HFF-Myc (cell line): ENCODE measurements at regions not wholly inside any gene's neighbourhood (a gene's known extent, or its start where the extent isn't known, plus 50 kb on each side); places are given as distances from the start of the nearest gene placed in this dataset.

Experiments used
- DNase-seq: peaks from one replicate; pipeline ENCODE4 v3.0.0-alpha.2; 2011; ENCODE audit warnings: low read depth; ENCODE audit errors: extremely low read depth
- H3K4me3 ChIP-seq: replicated peaks from 2 replicates; pipeline ENCODE4 v1.5.1; 2011; ENCODE audit warnings: low read depth, mild to moderate bottlenecking, control low read depth, low read length
- TF ChIP-seq, protein P1 (sequence below): IDR thresholded peaks from 2 replicates; pipeline ENCODE4 v1.5.1; 2012; ENCODE audit warnings: mild to moderate bottlenecking, low read depth, low read length, control low read depth; ENCODE audit errors: missing control alignments

DNA sequence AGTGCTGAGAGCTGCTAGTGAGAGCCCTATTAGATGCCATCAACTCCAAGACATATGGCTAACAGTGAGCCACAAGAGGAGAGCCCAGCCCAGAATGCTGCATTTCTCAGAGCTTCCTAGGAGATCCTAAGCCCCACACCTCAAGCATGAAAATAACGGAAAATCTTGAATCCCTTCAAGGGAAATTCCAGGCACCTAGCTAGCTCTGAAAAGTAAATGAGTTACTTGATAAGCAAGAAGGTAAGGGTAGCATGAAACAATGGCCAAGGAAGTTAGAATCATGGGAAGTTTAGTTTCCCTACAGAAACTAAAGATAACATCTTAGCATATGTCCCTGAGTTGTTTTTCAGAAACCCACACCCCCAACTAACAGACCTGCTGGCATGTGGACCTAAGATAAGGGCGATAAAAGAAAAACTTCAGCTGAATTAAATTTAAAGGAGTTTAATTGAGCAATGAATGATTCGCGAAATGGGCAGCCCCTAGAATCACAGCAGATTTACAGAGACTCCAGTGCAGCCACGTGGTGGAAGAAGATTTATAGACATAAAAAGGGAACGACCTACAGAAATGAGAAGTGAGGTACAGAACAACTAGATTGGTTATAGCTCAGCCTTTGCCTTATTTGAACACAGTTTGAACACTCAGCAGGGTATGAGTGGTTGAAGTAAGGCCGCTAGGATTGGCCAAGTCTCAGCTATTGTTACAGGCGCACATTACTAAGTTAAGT lies 301.3 kb upstream of the DACH1 start:
- DNase-seq: no peak
- H3K4me3 ChIP-seq: no peak overlapping the region
- TF ChIP-seq, protein P1, sequence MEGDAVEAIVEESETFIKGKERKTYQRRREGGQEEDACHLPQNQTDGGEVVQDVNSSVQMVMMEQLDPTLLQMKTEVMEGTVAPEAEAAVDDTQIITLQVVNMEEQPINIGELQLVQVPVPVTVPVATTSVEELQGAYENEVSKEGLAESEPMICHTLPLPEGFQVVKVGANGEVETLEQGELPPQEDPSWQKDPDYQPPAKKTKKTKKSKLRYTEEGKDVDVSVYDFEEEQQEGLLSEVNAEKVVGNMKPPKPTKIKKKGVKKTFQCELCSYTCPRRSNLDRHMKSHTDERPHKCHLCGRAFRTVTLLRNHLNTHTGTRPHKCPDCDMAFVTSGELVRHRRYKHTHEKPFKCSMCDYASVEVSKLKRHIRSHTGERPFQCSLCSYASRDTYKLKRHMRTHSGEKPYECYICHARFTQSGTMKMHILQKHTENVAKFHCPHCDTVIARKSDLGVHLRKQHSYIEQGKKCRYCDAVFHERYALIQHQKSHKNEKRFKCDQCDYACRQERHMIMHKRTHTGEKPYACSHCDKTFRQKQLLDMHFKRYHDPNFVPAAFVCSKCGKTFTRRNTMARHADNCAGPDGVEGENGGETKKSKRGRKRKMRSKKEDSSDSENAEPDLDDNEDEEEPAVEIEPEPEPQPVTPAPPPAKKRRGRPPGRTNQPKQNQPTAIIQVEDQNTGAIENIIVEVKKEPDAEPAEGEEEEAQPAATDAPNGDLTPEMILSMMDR: no peak

DNA sequence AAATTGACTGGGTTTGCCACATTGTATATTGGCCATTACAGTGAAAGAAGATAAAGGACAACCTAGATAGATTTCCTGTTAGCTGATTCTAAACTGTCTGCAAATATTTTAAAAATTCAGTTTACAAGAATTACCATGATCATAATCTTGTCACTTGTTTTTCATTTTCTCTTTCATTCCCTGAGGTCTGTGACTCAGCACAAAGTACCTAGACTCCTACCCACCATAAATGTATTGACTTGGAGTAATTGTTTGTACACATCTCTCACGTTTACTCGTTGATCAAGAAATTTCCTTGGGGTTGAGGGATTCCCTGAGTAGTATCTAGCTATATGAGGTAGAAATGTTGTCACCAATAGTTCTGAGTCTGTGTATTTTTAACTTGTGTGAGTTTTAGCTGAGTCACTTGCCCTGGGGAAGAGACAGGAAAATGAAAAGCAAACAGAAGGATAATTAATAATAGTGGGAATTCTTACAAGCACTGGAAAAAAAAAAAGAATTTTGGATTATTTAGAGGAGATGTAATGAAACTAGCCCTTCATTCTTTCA lies 299.2 kb upstream of the DACH1 start:
- TF ChIP-seq, protein P1: no peak
- no peak overlapping the region for H3K4me3 ChIP-seq
- no peak for DNase-seq

DNA sequence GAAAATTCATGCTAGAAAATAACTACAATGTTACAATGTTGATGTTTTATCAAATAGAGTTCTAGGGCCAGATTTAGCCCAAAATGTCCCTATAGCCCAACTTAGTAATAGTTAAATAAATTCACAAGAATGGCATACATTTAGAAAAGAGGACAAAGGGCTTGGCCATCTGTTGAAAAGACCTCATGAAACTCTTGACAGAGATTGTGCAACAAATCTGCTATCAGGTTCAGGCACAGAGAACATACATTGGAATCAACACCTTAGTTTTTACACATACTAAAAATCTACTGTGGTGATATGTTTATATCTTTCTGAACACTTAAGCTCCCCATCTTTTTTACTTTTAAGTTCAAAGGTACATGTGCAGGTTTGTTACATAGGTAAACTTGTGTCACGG lies 298.3 kb upstream of the DACH1 start:
- TF ChIP-seq, protein P1: no peak
- H3K4me3 ChIP-seq: no peak overlapping the region
- no peak for DNase-seq

DNA sequence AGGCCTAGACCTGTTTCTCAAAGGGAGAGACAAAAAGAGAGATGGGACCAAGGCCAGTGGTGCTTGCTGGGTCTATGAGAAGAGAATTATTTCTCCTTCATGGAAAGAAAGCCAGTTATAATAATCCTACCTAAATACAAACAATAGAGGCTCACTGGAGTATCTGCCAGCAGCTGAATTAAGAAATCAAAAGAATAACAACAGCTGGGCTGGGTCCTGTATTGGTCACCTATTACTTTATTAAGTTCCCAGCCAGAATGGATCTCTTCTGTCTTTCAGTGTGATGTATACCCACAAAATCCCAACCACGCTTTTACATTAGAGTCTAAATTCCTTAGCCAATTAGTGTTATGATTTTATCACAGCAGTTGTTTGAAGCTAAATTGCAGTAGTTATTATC lies 297.8 kb upstream of the DACH1 start:
- no peak overlapping the region for H3K4me3 ChIP-seq
- DNase-seq: no peak
- TF ChIP-seq, protein P1: no peak

DNA sequence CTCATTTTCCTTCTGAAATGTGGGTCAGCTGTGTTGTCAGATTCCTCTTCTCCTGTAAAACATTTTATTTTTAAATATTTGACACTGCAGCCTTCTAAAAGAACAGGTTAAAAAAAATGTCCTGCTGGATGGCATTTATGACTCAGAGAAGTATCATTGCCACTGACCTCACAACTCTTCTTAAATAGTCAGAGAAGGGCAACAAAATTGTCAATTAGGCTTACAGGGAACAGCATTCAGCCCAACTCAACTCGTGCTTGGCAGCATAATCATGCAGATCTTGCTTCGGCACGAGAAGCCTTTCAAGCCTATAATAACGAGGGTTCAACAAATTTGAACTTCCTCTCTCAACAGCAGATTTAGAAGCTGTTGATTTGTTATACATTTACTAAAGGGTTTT lies 296.7 kb upstream of the DACH1 start:
- H3K4me3 ChIP-seq: no peak overlapping the region
- DNase-seq: no peak
- TF ChIP-seq, protein P1: no peak

DNA sequence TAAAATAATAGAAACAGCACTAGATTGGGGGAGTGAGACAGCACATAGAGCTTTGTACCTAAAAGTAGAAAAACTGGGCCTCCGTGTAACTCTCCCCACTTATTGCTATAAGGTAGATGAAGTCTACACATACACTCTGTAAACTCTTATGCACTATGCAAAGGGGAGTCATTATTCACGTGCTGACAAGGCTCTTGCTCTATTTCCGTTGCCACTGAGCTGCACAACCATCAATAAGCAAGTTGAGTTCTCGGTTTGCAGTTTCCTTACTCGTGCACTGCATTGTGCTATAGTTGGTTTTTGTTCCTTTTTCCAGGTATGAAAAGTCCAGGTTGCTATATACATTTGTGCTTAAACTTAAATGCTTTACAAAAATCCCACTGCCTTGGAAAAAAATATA lies 294.0 kb upstream of the DACH1 start:
- TF ChIP-seq, protein P1: no peak
- H3K4me3 ChIP-seq: no peak overlapping the region
- no peak for DNase-seq
